ENCODE measurements at regions not wholly inside any gene's neighbourhood (a gene's known extent, or its start where the extent isn't known, plus 50 kb on each side); places are given as distances from the start of the nearest gene placed in this dataset.
"Not testable (repeated sequence)": the region's sequence is repeated elsewhere in the genome, so short reads cannot be mapped to it uniquely, and the experiment has no call there.

- no peak for DNase-seq (ENCODE audit: low spot score)
- no peak for TF ChIP-seq CTCF (IDR thresholded peaks at IDR 0.05; ENCODE audit: extremely low read depth, missing control alignments)
These were observed 1890.9 kb downstream of the PCDH9 start for GRCh38 chr13:65339241-65339640.

GRCh38 chr13:65336916-65337315 lies 1893.2 kb downstream of the PCDH9 start:
- DNase-seq (ENCODE audit: low spot score) = no peak

GRCh38 chr13:65336087-65336749 lies 1893.9 kb downstream of the PCDH9 start:
- no peak for TF ChIP-seq CTCF (IDR thresholded peaks at IDR 0.05; ENCODE audit: extremely low read depth, missing control alignments)
- DNase-seq (ENCODE audit: low spot score) = no peak

More at GRCh38 chr13:65336916-65337315, 1893.2 kb downstream of the PCDH9 start:
- TF ChIP-seq CTCF (IDR thresholded peaks at IDR 0.05; ENCODE audit: extremely low read depth, missing control alignments) = no peak

GRCh38 chr13:65330691-65331090 lies 1899.4 kb downstream of the PCDH9 start:
- DNase-seq (ENCODE audit: low spot score) = no peak
- no peak for TF ChIP-seq CTCF (IDR thresholded peaks at IDR 0.05; ENCODE audit: extremely low read depth, missing control alignments)

GRCh38 chr13:65330287-65330686 lies 1899.8 kb downstream of the PCDH9 start:
- DNase-seq (ENCODE audit: low spot score) = no peak
- TF ChIP-seq CTCF (IDR thresholded peaks at IDR 0.05; ENCODE audit: extremely low read depth, missing control alignments) = no peak

GRCh38 chr13:65323192-65323591 lies 1906.9 kb downstream of the PCDH9 start:
- not testable (repeated sequence) for DNase-seq (ENCODE audit: low spot score)

- not testable (repeated sequence) for DNase-seq (ENCODE audit: low spot score)
These were observed 1908.7 kb downstream of the PCDH9 start for GRCh38 chr13:65321423-65321822.

- no peak for TF ChIP-seq CTCF (IDR thresholded peaks at IDR 0.05; ENCODE audit: extremely low read depth, missing control alignments)
- DNase-seq (ENCODE audit: low spot score) = no peak
These were observed 1916.1 kb downstream of the PCDH9 start for GRCh38 chr13:65314008-65314407.
